Trophoblast cell (in vitro differentiated cells and primary cell): ENCODE measurements at regions not wholly inside any gene's neighbourhood (a gene's known extent, or its start where the extent isn't known, plus 50 kb on each side); places are given as distances from the start of the nearest gene placed in this dataset.

Experiments used
- DNase-seq, 2 donors: peaks; one replicate each; pipeline ENCODE4 v3.0.0-alpha.2; 2016
- H2AFZ ChIP-seq: 2 replicates; pipeline ENCODE4 v1.6.1; 2013; ENCODE audit warnings: low read length, moderate library complexity, mild to moderate bottlenecking; ENCODE audit not compliant: insufficient read depth, poor library complexity
- H2AK5ac ChIP-seq: 2 replicates; pipeline ENCODE4 v1.6.1; 2013; ENCODE audit warnings: mild to moderate bottlenecking, low read length
- H2BK120ac ChIP-seq: 2 replicates; pipeline ENCODE4 v1.6.1; 2013; ENCODE audit warnings: low read length, mild to moderate bottlenecking, moderate library complexity; ENCODE audit not compliant: insufficient read depth, poor library complexity
- H2BK12ac ChIP-seq: 2 replicates; pipeline ENCODE4 v1.6.1; 2013; ENCODE audit warnings: mild to moderate bottlenecking, low read length, moderate library complexity
- H2BK5ac ChIP-seq: 2 replicates; pipeline ENCODE4 v1.6.1; 2013; ENCODE audit warnings: low read length, low read depth, moderate library complexity, mild to moderate bottlenecking; ENCODE audit not compliant: poor library complexity
- H3K14ac ChIP-seq: 2 replicates; pipeline ENCODE4 v1.6.1; 2013; ENCODE audit warnings: mild to moderate bottlenecking, low read length
- H3K18ac ChIP-seq: 2 replicates; pipeline ENCODE4 v1.6.1; 2013; ENCODE audit warnings: mild to moderate bottlenecking, low read length
- H3K23ac ChIP-seq: 2 replicates; pipeline ENCODE4 v1.6.1; 2013; ENCODE audit warnings: low read length
- H3K27ac ChIP-seq: 2 replicates; pipeline ENCODE4 v1.5.1; 2013; ENCODE audit warnings: low read depth, mild to moderate bottlenecking, inconsistent platforms, low read length, moderate library complexity
- H3K27me3 ChIP-seq: 2 replicates; pipeline ENCODE4 v1.6.1; 2013; ENCODE audit warnings: inconsistent platforms, mild to moderate bottlenecking, low read length, moderate library complexity; ENCODE audit not compliant: insufficient read depth
- H3K36me3 ChIP-seq, 2 experiments: 1 replicate in 1 of 2; 2 replicates in 1 of 2; pipeline ENCODE4 v1.6.1; 2013; ENCODE audit warnings: low read length in 2 of 2, mild to moderate bottlenecking in 2 of 2, moderate library complexity in 1 of 2; ENCODE audit not compliant: insufficient read depth in 2 of 2, control insufficient read depth in 1 of 2
- H3K4ac ChIP-seq: 2 replicates; pipeline ENCODE4 v1.6.1; 2013; ENCODE audit warnings: low read depth, mild to moderate bottlenecking, low read length, moderate library complexity
- H3K4me1 ChIP-seq, 2 experiments: 1 replicate in 1 of 2; 2 replicates in 1 of 2; pipeline ENCODE4 v1.6.1; 2013; ENCODE audit warnings: low read length in 2 of 2, mild to moderate bottlenecking in 2 of 2, moderate library complexity in 1 of 2; ENCODE audit not compliant: insufficient read depth in 2 of 2, control insufficient read depth in 1 of 2
- H3K4me2 ChIP-seq: 2 replicates; pipeline ENCODE4 v1.6.1; 2013; ENCODE audit warnings: inconsistent platforms, mild to moderate bottlenecking, low read length, moderate library complexity
- H3K4me3 ChIP-seq: 2 replicates; pipeline ENCODE4 v1.5.1; 2013; ENCODE audit warnings: mild to moderate bottlenecking, low read depth, low read length, inconsistent platforms
- H3K79me1 ChIP-seq: one replicate; pipeline ENCODE4 v1.6.1; 2013; ENCODE audit warnings: low read length
- H3K79me2 ChIP-seq: 2 replicates; pipeline ENCODE4 v1.6.1; 2013; ENCODE audit warnings: low read length, mild to moderate bottlenecking; ENCODE audit not compliant: control insufficient read depth, insufficient read depth, poor library complexity
- H3K9ac ChIP-seq: 2 replicates; pipeline ENCODE4 v1.6.1; 2013; ENCODE audit warnings: mild to moderate bottlenecking, low read length
- H3K9me3 ChIP-seq: 2 replicates; pipeline ENCODE4 v1.6.1; 2013; ENCODE audit warnings: low read depth, mild to moderate bottlenecking, control low read depth, inconsistent platforms, low read length; ENCODE audit not compliant: insufficient read depth
- H4K12ac ChIP-seq: 2 replicates; pipeline ENCODE4 v1.6.1; 2013; ENCODE audit warnings: low read depth, mild to moderate bottlenecking, low read length, moderate library complexity
- H4K8ac ChIP-seq: 2 replicates; pipeline ENCODE4 v1.6.1; 2013; ENCODE audit warnings: low read depth, mild to moderate bottlenecking, low read length, moderate library complexity
- H4K91ac ChIP-seq: one replicate; pipeline ENCODE4 v1.6.1; 2013; ENCODE audit warnings: low read depth, mild to moderate bottlenecking, low read length, moderate library complexity
- WGBS: extraction: QIAGEN DNeasy Blood & Tissue Kit; methylation state at CpG from one replicate; pipeline ENCODE4 v1.1.7; 2013; ENCODE audit warnings: missing lambda C conversion rate; ENCODE audit not compliant: insufficient read length, insufficient coverage; ENCODE audit errors: extremely low coverage; 5-methylcytosine and 5-hydroxymethylcytosine counted together

DNA sequence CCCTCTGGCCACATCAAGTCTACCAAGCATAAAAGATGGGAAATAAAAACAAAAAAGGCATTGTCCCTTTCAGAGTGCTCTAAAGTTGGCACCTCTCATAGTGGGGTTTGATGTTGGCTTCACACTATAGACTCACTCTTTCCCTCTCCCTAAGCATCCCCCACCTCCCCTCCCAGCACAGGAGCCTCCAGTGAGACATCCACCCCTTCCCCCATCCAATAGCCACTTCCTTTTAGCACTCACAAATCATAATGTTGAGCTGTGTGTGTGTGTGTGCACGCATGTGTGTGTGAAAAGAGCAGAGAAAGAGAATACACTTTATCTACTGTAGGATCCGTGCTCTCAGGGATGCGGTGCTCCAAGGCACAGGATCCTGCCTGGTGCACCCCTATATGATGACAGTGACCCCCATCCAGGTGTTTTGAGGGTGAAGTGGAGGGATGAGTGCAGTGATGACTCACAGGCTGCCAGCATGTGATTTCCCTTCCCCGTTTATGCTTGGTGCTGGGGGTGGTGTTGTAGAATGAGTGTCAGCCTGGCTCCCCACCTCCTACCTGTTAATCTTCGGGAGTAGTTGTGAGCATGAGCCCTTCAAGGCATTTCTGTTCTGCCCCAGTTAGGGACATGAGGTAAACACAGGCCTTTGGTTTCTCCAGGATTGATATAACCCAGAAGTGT, 235.2 kb upstream of the B3GAT1 start:
- no peaks in the 10 kb centered on the region for H3K27me3 ChIP-seq
- no peak overlapping the region for H3K4me2 ChIP-seq
- H3K4ac ChIP-seq: no peak overlapping the region
- H2BK12ac ChIP-seq: no peak overlapping the region
- no peak overlapping the region for H4K91ac ChIP-seq
- no peak overlapping the region for H3K27ac ChIP-seq
- H3K18ac ChIP-seq: no peak overlapping the region
- no peak overlapping the region for H2AK5ac ChIP-seq
- no peak overlapping the region for H3K9ac ChIP-seq
- H3K23ac ChIP-seq: no peak overlapping the region
- peaks cover 2% of the 10 kb centered on the region for H3K9me3 ChIP-seq
- H3K79me2 ChIP-seq: no peaks in the 10 kb centered on the region
- H4K12ac ChIP-seq: no peak overlapping the region
- H3K79me1 ChIP-seq: peaks cover 8% of the 10 kb centered on the region
- no CpG with 5 or more reads among the region's 5 CpGs for WGBS
- H3K14ac ChIP-seq: no peak overlapping the region
- H2AFZ ChIP-seq: no peak overlapping the region
- H3K4me3 ChIP-seq: no peak overlapping the region
- no peak overlapping the region for H4K8ac ChIP-seq
- no peaks in the 10 kb centered on the region for H3K36me3 ChIP-seq
- H3K4me1 ChIP-seq: peaks cover 21 to 23% of the 10 kb centered on the region in 2 experiments
- H2BK120ac ChIP-seq: no peak overlapping the region
- H2BK5ac ChIP-seq: no peak overlapping the region
- no peak for DNase-seq

DNA sequence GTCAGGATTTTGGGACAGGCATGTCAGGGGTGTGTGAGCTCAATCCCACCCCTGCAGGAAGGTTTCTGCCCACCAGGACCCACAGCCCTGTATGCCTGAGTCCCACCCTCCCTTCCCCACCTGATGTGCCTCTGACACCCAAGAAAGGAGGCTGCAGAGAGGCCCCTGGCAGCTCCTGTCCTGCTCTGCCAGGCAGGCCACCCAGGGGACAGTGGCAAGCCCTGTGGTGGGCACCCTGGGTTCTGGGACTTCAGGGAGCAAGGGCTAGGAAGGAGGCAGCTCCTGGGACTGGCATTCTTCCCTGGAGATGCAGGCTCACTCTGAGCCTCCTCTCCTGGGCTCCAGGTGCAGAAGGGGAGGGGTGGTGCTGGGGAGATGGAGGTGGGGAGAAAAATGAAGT, 234.5 kb upstream of the B3GAT1 start:
- Histone ChIP-seq H3K9ac (no peak overlapping the region), H2BK120ac (no peak overlapping the region), H3K4me2 (no peak overlapping the region), H2BK12ac (no peak overlapping the region), H3K36me3 (no peaks in the 10 kb centered on the region), H4K12ac (no peak overlapping the region), H2BK5ac (no peak overlapping the region), H3K23ac (no peak overlapping the region), H3K27me3 (no peaks in the 10 kb centered on the region), H3K4me3 (no peak overlapping the region), H3K4ac (no peak overlapping the region), H4K8ac (no peak overlapping the region), H3K79me2 (no peaks in the 10 kb centered on the region), H3K18ac (no peak overlapping the region), H2AFZ (no peak overlapping the region), H4K91ac (no peak overlapping the region), H3K9me3 (peaks cover 2% of the 10 kb centered on the region), H3K27ac (no peak overlapping the region), H3K79me1 (peaks cover 8% of the 10 kb centered on the region), H3K14ac (no peak overlapping the region), H2AK5ac (no peak overlapping the region), H3K4me1 (peaks cover 21 to 23% of the 10 kb centered on the region in 2 experiments)
- no peak for DNase-seq

DNA sequence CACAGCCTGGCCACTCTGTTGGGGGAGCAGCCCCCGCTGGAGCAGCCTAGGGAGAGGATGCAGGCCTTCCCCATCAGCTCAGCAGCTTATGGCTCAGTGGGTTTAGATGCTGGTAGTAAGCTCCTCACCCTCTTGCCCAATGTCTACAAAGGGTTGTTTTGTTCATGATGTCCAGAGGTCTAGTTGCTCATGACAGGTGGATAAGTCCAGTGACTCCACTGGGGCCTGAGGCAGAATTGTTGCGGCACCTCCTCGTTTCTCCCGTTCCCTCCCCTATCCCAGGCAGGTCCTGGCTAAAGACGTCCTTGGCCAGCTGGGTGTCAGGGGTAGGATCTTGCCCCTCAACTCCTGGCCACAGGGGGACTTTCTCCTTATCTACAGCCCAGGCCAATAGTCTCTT, 233.5 kb upstream of the B3GAT1 start:
- Histone ChIP-seq H2AK5ac (no peak overlapping the region), H3K27me3 (no peaks in the 10 kb centered on the region), H2BK120ac (no peak overlapping the region), H3K27ac (no peak overlapping the region), H3K9ac (no peak overlapping the region), H4K91ac (no peak overlapping the region), H2AFZ (no peak overlapping the region), H3K4me3 (no peak overlapping the region), H4K12ac (no peak overlapping the region), H2BK12ac (no peak overlapping the region), H3K79me2 (no peaks in the 10 kb centered on the region), H3K9me3 (peaks cover 2% of the 10 kb centered on the region), H3K18ac (no peak overlapping the region), H3K4ac (no peak overlapping the region), H3K36me3 (no peaks in the 10 kb centered on the region), H3K14ac (no peak overlapping the region), H2BK5ac (no peak overlapping the region), H3K79me1 (peaks cover 8% of the 10 kb centered on the region), H3K23ac (no peak overlapping the region), H4K8ac (no peak overlapping the region), H3K4me1 (peaks cover 21 to 23% of the 10 kb centered on the region in 2 experiments), H3K4me2 (no peak overlapping the region)
- DNase-seq: peak; percentile 9 to 36
- no CpG with 5 or more reads among the region's 5 CpGs for WGBS

DNA sequence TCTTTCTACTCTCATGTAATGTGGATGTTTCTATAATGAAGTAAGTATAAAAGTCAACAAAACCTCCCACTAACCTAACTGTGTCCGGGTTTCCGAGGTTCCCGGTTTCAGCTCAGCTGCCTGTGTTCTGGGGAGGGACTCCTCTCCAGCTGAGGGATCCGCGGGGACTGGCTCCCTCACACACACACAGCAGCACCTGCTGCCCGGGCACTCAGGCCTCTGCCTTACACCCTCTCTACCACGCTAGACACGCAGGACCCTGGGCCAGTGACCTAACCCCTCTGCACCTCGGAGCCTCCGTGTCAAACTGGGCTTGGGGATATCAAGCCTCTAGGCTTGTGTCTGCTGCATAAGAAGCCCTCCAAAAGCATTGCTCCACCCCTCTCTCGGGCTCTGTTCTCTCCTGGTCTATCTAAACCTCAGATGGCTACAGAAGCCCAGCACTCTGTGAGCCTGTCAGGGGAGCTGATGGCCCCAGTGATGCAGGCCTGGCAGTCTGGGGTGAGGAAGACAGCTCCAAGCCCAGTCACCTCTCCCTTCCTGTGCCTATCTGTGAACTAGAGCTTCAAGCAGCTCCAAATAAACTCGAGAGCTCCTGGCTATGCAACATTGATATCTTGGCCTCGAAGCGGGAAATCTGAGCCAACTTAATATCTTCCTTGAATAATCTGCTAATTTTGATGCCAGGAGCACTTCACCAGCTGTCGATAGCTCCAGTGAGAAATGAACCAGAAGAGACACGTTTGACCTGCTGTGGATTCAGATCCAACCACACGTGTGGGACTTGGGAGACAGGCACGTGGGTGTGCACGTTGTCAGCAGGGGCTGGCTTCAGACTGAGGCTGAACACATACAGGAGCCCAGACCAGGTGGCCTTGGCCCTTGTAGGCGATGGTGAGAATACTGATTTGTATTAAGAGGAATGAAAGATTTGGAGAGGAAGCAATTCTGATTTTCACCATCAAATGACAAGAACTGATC, 232.7 kb upstream of the B3GAT1 start:
- H2AFZ ChIP-seq: no peak overlapping the region
- H3K23ac ChIP-seq: no peak overlapping the region
- H3K18ac ChIP-seq: no peak overlapping the region
- peak overlapping the region; percentile 55 for H4K91ac ChIP-seq
- DNase-seq: no peak
- no peak overlapping the region for H2BK5ac ChIP-seq
- H3K27ac ChIP-seq: no peak overlapping the region
- peaks cover 8% of the 10 kb centered on the region for H3K79me1 ChIP-seq
- H3K4me3 ChIP-seq: no peak overlapping the region
- WGBS: no CpG with 5 or more reads among the region's 20 CpGs
- no peak overlapping the region for H4K8ac ChIP-seq
- no peaks in the 10 kb centered on the region for H3K36me3 ChIP-seq
- peak overlapping the region; percentile 15 for H3K4ac ChIP-seq
- no peaks in the 10 kb centered on the region for H3K79me2 ChIP-seq
- peaks cover 2% of the 10 kb centered on the region for H3K9me3 ChIP-seq
- peaks cover 21 to 23% of the 10 kb centered on the region in 2 experiments for H3K4me1 ChIP-seq
- peak overlapping the region; percentile 8 for H2BK12ac ChIP-seq
- H4K12ac ChIP-seq: no peak overlapping the region
- no peak overlapping the region for H3K9ac ChIP-seq
- H2AK5ac ChIP-seq: no peak overlapping the region
- H3K27me3 ChIP-seq: no peaks in the 10 kb centered on the region
- H3K14ac ChIP-seq: no peak overlapping the region
- H3K4me2 ChIP-seq: peak overlapping the region; percentile 3
- H2BK120ac ChIP-seq: peak overlapping the region; percentile 49
